Right lobe of liver (tissue), 6 donors: ENCODE measurements at regions not wholly inside any gene's neighbourhood (a gene's known extent, or its start where the extent isn't known, plus 50 kb on each side); places are given as distances from the start of the nearest gene placed in this dataset.

Source experiments
- ATAC-seq, 4 donors: fragments of 200-7000 bp; cut with Tn5 transposase; one replicate each; pipeline ENCODE4 v1.9.1; 2020; ENCODE audit warnings: mild to moderate bottlenecking in 4 of 4, moderate library complexity in 4 of 4
- DNase-seq, 3 donors: peaks; one replicate each; pipeline ENCODE4 v3.0.0-alpha.2; 2020
- H3K27ac ChIP-seq, 3 donors: fragments of 200-600 bp; one replicate each; pipeline ENCODE4 v1.8.0; 2022
- H3K27me3 ChIP-seq, 2 donors: fragments of 200-600 bp; one replicate each; pipeline ENCODE4 v1.8.0; 2022
- H3K36me3 ChIP-seq, 4 donors: fragments of 200-600 bp; sonication (generic) in 1 of 4; one replicate each; pipeline versions ENCODE4 v1.5.1 to v1.8.0; 2017 to 2022; ENCODE audit warnings: control low read depth in 1 of 4
- H3K4me1 ChIP-seq, 4 donors: fragments of 200-600 bp; sonication (generic) in 1 of 4; one replicate each; pipeline versions ENCODE4 v1.5.1 to v1.8.0; 2017 to 2022; ENCODE audit warnings: control low read depth in 1 of 4
- H3K4me3 ChIP-seq, 3 donors: fragments of 200-600 bp; one replicate each; pipeline ENCODE4 v1.8.0; 2022
- H3K9me3 ChIP-seq, 4 donors: fragments of 200-600 bp; sonication (generic) in 1 of 4; one replicate each; pipeline versions ENCODE4 v1.5.1 to v1.8.0; 2017 to 2022; ENCODE audit warnings: control low read depth in 1 of 4
- POLR2A ChIP-seq: fragments of 450-650 bp; IDR thresholded peaks from one replicate; pipeline ENCODE4 v1.6.1; 2017; ENCODE audit warnings: antibody characterized with exemption, mild to moderate bottlenecking
- WGBS: methylation state at CpG from one replicate; pipeline ENCODE4 v1.1.6; 2018; ENCODE audit warnings: low coverage, low lambda C conversion rate; ENCODE audit not compliant: insufficient coverage; ENCODE audit errors: missing lambda C conversion rate; 5-methylcytosine and 5-hydroxymethylcytosine counted together
- intact Hi-C, 2 donors: fragments of 100-400 bp; cut with DNase I; formaldehyde crosslinking; loops; one replicate each; pipeline versions ENCODE4 v1.11.2 to v1.14.1; 2022
- TF ChIP-seq, protein P1 (sequence below), 4 donors: fragments of 200-600 bp in 3 of 4; fragments of 450-650 bp in 1 of 4; IDR thresholded peaks; one replicate each; pipeline versions ENCODE4 v1.5.1 to v1.8.0; 2016 to 2022; ENCODE audit warnings: antibody characterized with exemption in 4 of 4, mild to moderate bottlenecking in 2 of 4
- donor health status: DM: no; HTN: yes; CAD: no.
- donor health status: DM: no; HTN: no; CAD: no.
- donor health status: DM: no; HTN: no; CAD: no.
- donor health status: DM: no; HTN: yes; CAD: no.
- donor health status: DM: no; HTN: yes; CAD: no.

DNA sequence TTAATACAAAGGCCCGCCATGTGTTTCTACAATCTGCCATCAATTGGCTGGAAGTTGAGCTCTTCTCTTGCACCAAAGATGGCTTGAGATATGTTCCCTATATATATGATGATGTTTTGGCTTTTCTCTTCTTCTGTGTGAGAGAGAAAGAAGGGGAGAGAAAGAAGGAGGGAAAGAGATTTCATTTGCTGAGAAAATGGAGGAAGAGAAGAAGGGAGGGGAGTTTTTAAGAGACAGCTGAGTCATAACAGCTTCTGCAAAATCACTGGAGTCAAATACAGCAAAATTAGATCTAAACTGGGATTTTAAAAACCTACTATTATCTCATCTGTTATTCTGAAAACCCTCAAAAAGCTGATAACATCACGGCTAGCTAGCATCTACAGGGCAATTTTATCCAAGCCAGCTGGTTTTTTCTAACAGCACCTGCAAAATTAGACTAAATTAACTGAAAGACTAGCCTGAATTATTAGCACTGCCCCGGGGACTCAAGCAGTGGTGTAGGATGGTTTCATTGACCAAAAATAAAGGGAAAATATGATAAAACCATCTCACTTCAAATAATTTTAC lies 647.6 kb upstream of the ACTRT1 start:
- Histone ChIP-seq H3K27me3 (no peaks in the 10 kb centered on the region), H3K36me3 (no peaks in the 10 kb centered on the region), H3K27ac (no peak overlapping the region), H3K9me3 (no peaks in the 10 kb centered on the region), H3K4me1 (no peaks in the 10 kb centered on the region), H3K4me3 (no peak overlapping the region)
- 49% methylated on average over 3 of the region's 3 CpGs for WGBS
- intact Hi-C loops = no loop called here
- TF ChIP-seq, protein P1, sequence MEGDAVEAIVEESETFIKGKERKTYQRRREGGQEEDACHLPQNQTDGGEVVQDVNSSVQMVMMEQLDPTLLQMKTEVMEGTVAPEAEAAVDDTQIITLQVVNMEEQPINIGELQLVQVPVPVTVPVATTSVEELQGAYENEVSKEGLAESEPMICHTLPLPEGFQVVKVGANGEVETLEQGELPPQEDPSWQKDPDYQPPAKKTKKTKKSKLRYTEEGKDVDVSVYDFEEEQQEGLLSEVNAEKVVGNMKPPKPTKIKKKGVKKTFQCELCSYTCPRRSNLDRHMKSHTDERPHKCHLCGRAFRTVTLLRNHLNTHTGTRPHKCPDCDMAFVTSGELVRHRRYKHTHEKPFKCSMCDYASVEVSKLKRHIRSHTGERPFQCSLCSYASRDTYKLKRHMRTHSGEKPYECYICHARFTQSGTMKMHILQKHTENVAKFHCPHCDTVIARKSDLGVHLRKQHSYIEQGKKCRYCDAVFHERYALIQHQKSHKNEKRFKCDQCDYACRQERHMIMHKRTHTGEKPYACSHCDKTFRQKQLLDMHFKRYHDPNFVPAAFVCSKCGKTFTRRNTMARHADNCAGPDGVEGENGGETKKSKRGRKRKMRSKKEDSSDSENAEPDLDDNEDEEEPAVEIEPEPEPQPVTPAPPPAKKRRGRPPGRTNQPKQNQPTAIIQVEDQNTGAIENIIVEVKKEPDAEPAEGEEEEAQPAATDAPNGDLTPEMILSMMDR (IDR thresholded peaks at IDR 0.05) = no peak
- no peak for TF ChIP-seq POLR2A
- no peak for ATAC-seq
- no peak for DNase-seq

- Histone ChIP-seq H3K4me1 (no peaks in the 10 kb centered on the region), H3K4me3 (no peak overlapping the region), H3K27me3 (no peaks in the 10 kb centered on the region), H3K9me3 (no peaks in the 10 kb centered on the region), H3K36me3 (no peaks in the 10 kb centered on the region), H3K27ac (no peak overlapping the region)
- DNase-seq (no peak), ATAC-seq (no peak)
- no peak for TF ChIP-seq POLR2A
- TF ChIP-seq, protein P1 (IDR thresholded peaks at IDR 0.05) = no peak
- WGBS = 33% methylated on average over 1 of the region's 1 CpG
- intact Hi-C loops = no loop called here
Observed at GRCh38 chrX:128698573-128699181, 646.5 kb upstream of the ACTRT1 start.

GRCh38 chrX:128691872-128692271 lies 639.7 kb upstream of the ACTRT1 start:
- Histone ChIP-seq H3K36me3 (no peaks in the 10 kb centered on the region), H3K9me3 (no peaks in the 10 kb centered on the region), H3K27ac (no peak overlapping the region), H3K4me3 (no peak overlapping the region), H3K27me3 (peaks cover 0 to 3% of the 10 kb centered on the region in 2 donors), H3K4me1 (no peaks in the 10 kb centered on the region)
- intact Hi-C loops = no loop called here
- DNase-seq = no peak
- TF ChIP-seq POLR2A = no peak
- TF ChIP-seq, protein P1 (IDR thresholded peaks at IDR 0.05) = no peak
- no peak for ATAC-seq
- WGBS = 57% methylated on average over 6 of the region's 6 CpGs

GRCh38 chrX:128685387-128685786 lies 633.2 kb upstream of the ACTRT1 start:
- no peaks in the 10 kb centered on the region for H3K4me1 ChIP-seq
- WGBS = 58% methylated on average over 2 of the region's 2 CpGs
- H3K27me3 ChIP-seq = peaks cover 0 to 3% of the 10 kb centered on the region in 2 donors
- DNase-seq (no peak), ATAC-seq (no peak)
- no peaks in the 10 kb centered on the region for H3K9me3 ChIP-seq
- TF ChIP-seq POLR2A = no peak
- TF ChIP-seq, protein P1 (IDR thresholded peaks at IDR 0.05) = no peak
- H3K36me3 ChIP-seq = no peaks in the 10 kb centered on the region
- intact Hi-C loops = no loop called here
- H3K27ac ChIP-seq = no peak overlapping the region
- no peak overlapping the region for H3K4me3 ChIP-seq
